HG02840 (cell line): ENCODE measurements at regions not wholly inside any gene's neighbourhood (a gene's known extent, or its start where the extent isn't known, plus 50 kb on each side); places are given as distances from the start of the nearest gene placed in this dataset.

ENCODE experiments used
- ATAC-seq: cut with Tn5 transposase; IDR thresholded peaks from one replicate; pipeline ENCODE4 v1.9.1; 2021; ENCODE audit warnings: mild to moderate bottlenecking, moderate library complexity, moderate number of reproducible peaks; ENCODE audit not compliant: unreplicated experiment, low FRiP score

- ATAC-seq: no peak
Observed at GRCh38 chr3:124229836-124230235, 237.9 kb upstream of the ROPN1 start.

DNA sequence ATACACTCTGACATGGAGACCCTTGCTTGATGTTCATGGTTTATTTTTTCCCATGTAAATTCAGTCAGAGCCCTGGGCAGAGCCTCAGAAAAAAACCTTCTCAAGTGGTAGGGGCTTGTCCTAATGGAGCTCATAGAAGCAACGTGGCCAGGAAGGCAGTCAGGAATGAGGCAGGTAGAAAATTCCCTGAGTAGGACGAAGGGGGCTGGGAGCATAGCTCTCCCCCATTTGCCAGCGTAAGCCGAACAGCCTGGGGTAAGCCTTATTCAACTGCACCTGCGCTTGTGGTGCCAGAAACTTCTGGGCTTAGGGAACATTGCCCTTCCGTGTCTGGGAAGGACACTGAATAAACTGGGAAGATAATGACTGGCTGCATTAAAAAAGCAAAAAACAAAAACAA is 238.5 kb upstream of the ROPN1 start:
- no peak for ATAC-seq

GRCh38 chr3:124230998-124231397 is 239.1 kb upstream of the ROPN1 start:
- no peak for ATAC-seq

DNA sequence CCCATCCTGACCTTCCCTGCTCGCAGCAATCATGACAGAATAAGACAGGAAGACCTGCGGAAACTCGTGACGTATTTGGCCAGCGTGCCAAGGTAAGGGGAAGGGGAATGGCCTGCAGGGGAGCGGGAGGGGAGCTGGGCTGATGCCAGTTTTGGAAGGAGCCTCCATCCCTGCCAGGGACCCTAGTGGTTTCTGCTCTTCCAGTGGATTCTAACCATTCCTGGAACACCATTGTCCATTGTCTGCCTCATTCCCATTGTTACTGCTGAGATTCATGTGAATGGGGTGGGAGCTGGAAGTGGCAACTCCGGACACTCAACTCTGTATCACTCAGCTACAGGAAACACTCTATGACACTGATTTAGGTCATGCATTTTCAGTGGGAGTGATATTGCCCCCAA is 242.9 kb upstream of the ROPN1 start:
- no peak for ATAC-seq

DNA sequence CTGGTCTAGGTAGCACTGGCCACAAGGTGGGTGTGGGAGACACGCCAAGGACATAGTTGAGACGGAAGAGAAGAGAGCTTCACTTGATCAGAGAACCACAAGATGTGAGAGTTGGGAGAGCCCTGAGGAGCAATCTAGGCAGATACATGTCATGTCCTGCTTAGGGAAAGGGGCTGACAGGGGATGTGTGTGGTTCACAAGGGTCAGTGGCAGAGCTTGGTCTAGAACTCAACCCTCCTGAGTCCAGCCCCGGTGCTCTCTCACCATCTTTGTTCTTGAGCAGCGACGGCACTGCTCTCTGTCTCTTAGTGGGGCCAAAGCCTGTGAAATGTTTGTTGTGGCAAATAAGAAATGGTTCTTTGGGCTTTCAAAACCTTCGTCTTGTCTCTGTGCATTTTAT is 243.5 kb upstream of the ROPN1 start:
- ATAC-seq: no peak

DNA sequence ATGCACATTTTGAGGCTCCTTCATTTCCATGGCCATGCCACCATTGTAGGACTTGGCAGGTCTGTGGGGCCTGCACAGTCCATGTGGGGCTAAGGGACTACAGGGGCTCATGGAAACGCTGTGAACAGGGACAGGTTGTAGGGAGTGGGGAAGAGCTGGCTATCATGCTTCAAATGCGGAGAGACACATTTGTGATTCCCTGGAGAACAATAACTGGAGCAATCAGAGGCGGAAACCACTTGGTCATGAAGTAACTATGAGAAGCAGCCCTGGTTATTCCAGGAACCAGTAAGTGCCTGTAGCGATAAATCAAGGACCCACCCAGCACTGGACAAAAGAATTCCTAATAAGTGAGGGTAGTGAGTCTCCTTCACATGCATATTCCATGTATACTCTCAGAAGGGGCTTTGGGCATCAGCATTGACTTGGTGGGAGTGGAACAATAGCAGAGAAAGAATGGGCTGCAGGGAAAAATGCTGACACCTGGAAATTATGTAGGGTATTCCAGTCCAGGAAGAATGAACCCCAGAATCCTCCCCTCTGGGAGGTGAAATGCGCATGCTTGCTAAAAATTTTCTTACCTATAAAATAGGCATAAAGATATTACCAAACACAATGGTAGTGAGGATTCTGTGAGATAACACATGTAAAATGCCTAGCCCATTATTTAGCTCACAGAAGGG is 251.4 kb upstream of the ROPN1 start:
- ATAC-seq: no peak

GRCh38 chr3:124246376-124246775 is 254.5 kb upstream of the ROPN1 start:
- no peak for ATAC-seq

DNA sequence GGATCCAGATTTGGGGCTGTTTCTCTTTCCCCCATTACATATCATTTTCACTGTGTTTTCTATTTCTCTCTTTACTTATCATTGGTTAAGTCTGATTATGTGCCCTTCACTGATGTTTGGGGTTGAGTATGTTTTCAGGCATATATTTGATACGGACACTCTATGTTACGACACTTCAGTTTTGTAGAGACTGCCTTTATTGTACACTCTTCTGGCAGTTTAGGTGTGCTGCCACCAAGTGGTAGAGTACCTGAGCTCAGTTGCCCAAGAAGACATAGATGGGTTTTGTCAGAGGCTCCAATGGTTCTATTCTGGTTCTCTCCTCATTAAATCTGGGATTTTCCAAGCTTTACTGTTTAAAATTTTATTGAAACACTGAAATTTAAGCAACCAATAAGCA is 255.0 kb upstream of the ROPN1 start:
- no peak for ATAC-seq

GRCh38 chr3:124248471-124249028 is 256.6 kb upstream of the ROPN1 start:
- ATAC-seq: no peak

- ATAC-seq: no peak
Observed at GRCh38 chr3:124249038-124249437, 257.1 kb upstream of the ROPN1 start.

DNA sequence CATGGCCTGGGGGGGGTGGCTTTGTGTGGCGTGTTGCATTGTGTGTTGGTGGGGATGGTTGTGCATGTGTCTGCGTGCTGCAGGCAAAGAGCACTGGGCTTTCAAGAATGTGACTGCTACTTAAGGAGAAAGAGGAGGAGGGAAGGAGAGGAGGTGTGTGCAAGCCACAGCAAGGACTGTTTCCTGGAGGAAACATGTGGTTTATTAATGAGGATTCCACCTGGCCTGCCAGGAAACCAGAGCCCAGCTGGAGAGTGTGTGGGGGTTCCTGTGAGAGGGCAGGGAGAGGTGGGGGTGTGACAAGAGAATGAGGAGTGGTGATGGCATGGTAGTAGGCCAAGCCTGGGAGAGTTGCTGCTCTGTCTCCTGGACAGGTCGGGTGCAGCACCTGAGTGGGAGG is 258.1 kb upstream of the ROPN1 start:
- no peak for ATAC-seq

DNA sequence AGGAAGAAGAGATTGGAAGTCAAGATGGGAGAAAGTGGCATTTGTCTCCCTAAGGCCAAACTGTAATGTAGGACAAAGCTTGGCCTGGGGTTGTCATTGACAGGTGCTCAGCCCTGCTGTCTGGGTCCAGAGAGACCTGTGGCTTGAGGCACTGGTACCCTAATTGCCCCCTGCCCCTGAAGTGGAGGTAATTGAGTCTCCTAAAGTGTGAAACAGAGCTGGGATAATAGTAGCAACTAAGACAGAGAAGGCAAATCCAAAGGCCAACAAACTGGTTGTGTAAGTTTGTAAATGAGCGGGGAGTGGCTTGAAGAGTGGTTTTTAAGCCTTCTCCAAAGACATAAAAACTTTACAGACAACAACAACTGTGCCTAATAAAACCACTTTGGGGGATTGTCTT is 264.2 kb upstream of the ROPN1 start:
- no peak for ATAC-seq

DNA sequence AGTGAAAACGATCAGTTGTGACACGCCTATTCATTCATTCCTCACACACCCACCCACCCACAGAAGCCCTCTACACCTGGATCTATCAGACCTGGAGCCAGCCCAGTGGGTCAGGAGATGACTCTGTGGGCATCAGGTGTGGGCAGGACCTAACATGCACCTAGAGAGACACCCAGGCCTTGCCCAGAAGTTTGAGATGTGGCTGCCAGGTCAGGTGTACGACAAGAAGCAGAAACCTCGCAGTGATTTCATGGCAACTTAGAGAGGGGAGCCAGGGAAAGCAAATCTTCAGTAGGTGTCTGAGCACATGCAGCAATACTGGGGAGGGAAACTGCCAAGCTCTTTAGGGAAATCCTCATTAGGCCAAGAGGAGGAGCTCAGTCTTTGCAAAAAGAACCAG is 264.7 kb upstream of the ROPN1 start:
- ATAC-seq: no peak

GRCh38 chr3:124257336-124257864 is 265.5 kb upstream of the ROPN1 start:
- no peak for ATAC-seq

DNA sequence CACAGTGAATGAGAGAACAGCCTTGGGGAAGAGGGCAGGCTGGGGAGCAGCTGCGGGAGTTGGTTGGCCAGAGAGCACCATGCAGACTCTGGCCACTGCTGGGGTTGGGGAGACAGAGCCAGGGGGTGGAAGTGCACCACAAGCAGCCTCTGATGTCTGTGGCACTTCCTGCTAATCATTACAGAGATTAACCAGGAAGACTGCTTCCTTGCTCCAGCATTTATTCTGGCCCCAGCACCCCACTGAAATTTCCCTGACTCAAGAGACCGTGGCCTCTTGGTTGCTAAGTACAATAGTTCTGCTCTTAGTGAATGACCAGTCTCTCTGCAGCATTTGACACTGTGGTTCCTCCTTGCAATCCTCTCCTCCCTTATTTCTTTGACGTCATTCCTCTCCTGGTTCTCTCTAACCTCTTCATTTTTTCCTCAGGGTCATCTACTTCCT is 266.2 kb upstream of the ROPN1 start:
- ATAC-seq: no peak

- no peak for ATAC-seq
Observed at GRCh38 chr3:124260206-124260915, 268.4 kb upstream of the ROPN1 start.

DNA sequence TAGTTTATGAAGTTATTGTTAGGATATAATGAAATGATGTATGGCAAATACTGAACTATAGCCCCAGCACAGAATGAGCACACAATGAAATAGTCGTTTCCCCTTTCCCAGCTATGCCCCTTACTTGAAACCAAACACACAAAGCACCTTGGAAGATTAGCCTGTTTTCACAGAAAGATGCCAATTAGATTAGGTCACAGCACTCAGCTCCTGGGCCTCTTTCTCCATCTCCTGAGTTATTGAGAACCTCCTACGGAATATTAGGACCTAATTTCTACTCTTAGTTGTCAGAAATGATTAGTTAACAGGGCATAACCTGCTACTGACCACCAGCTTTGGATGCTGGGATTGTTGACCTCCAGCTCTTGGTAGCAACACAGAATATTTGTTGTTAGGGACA is 269.4 kb upstream of the ROPN1 start:
- no peak for ATAC-seq

- no peak for ATAC-seq
Observed at GRCh38 chr3:124263168-124263567, 271.2 kb upstream of the ROPN1 start.

DNA sequence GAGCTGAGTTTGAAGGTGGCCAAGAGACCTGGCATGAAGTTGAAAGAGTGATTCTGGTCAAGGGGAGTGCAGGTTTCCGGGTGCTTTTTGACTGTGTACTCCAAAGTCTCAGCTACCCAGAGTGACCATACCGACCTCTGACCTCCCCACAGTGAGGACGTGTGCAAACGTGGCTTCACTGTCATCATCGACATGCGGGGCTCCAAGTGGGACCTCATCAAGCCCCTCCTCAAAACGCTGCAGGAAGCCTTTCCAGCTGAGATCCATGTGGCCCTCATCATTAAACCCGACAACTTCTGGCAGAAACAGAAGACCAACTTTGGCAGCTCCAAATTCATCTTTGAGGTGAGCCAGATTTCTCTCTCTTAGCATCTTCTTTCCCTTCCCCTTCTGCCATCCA is 272.4 kb upstream of the ROPN1 start:
- ATAC-seq: no peak

GRCh38 chr3:124266487-124266886 is 274.6 kb upstream of the ROPN1 start:
- ATAC-seq: no peak

- no peak for ATAC-seq
Observed at GRCh38 chr3:124267406-124267805, 275.5 kb upstream of the ROPN1 start.

GRCh38 chr3:124268355-124268754 is 276.4 kb upstream of the ROPN1 start:
- no peak for ATAC-seq
